Suprapubic skin (tissue), 4 donors: ENCODE measurements at regions not wholly inside any gene's neighbourhood (a gene's known extent, or its start where the extent isn't known, plus 50 kb on each side); places are given as distances from the start of the nearest gene placed in this dataset.

Experiments used
- EP300 ChIP-seq: sonication (generic); formaldehyde crosslinking; IDR thresholded peaks from one replicate; pipeline ENCODE4 v1.6.1; 2017; ENCODE audit warnings: antibody characterized with exemption
- POLR2A ChIP-seq, 2 donors: fragments of 450-650 bp; IDR thresholded peaks; one replicate each; pipeline ENCODE4 v1.6.1; 2017; ENCODE audit warnings: antibody characterized with exemption in 2 of 2, mild to moderate bottlenecking in 2 of 2, moderate library complexity in 2 of 2
- POLR2AphosphoS5 ChIP-seq, 3 donors: sonication (generic); formaldehyde crosslinking; IDR thresholded peaks; one replicate each; pipeline ENCODE4 v1.6.1; 2017; ENCODE audit warnings: antibody characterized with exemption in 3 of 3
- TF ChIP-seq, protein P1 (sequence below), 2 donors: fragments of 200-600 bp in 1 of 2; fragments of 450-650 bp in 1 of 2; sonication (generic) in 1 of 2; IDR thresholded peaks; one replicate each; pipeline ENCODE4 v1.5.1; 2016 to 2019; ENCODE audit warnings: antibody characterized with exemption in 2 of 2, mild to moderate bottlenecking in 1 of 2, moderate library complexity in 1 of 2

DNA sequence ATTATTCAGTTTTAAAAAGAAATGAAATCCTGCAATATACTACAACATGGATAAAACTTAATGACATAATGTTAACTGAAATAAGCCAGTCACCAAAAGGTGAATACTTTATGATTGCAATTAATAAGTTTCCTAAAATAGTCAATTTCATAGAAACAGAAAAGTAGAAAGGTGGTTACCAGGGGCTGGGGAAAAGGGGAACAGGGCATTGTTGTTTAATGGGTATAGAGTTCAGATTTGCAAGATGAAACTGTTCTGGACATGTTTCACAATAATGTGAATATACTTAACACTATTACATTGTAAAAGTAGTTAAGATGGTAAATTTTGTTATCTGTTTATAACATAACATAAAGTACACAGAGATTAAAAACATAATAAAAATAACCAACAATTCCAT is 550.9 kb downstream of the CCER1 start:
- TF ChIP-seq, protein P1, sequence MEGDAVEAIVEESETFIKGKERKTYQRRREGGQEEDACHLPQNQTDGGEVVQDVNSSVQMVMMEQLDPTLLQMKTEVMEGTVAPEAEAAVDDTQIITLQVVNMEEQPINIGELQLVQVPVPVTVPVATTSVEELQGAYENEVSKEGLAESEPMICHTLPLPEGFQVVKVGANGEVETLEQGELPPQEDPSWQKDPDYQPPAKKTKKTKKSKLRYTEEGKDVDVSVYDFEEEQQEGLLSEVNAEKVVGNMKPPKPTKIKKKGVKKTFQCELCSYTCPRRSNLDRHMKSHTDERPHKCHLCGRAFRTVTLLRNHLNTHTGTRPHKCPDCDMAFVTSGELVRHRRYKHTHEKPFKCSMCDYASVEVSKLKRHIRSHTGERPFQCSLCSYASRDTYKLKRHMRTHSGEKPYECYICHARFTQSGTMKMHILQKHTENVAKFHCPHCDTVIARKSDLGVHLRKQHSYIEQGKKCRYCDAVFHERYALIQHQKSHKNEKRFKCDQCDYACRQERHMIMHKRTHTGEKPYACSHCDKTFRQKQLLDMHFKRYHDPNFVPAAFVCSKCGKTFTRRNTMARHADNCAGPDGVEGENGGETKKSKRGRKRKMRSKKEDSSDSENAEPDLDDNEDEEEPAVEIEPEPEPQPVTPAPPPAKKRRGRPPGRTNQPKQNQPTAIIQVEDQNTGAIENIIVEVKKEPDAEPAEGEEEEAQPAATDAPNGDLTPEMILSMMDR (IDR thresholded peaks at IDR 0.05), result no peak
- TF ChIP-seq POLR2AphosphoS5 (IDR thresholded peaks at IDR 0.05) (no peak), EP300 (no peak), POLR2A (IDR thresholded peaks at IDR 0.05) (no peak)
